ENCODE measurements at regions not wholly inside any gene's neighbourhood (a gene's known extent, or its start where the extent isn't known, plus 50 kb on each side); places are given as distances from the start of the nearest gene placed in this dataset.
"Not testable (repeated sequence)": the region's sequence is repeated elsewhere in the genome, so short reads cannot be mapped to it uniquely, and the experiment has no call there.

- not testable (repeated sequence) for H3K4me1 Mint-ChIP-seq; ATAC-seq (replicated peaks in 1 of 4)
These were observed 117.3 kb upstream of the FOXD4L5 start for GRCh38 chr9:65402206-65402870.

GRCh38 chr9:65401456-65402045, 116.5 kb upstream of the FOXD4L5 start:
- peak in 1 of 35 experiments; percentile 20 for DNase-seq
- ATAC-seq (replicated peaks in 1 of 4); H3K27me3 ChIP-seq (replicated peaks in 1 of 2; ENCODE audit: control insufficient read depth in 2 of 2, extremely low read depth in 1 of 2, insufficient read depth in 2 of 2, low read length in 1 of 2); H3K4me3 ChIP-seq (ENCODE audit: control insufficient read depth in 1 of 2, extremely low read depth in 1 of 2, low read length in 1 of 2); H3K27ac ChIP-seq (ENCODE audit: low read length); H3K4me1 Mint-ChIP-seq; H3K36me3 Mint-ChIP-seq; CTCF ChIA-PET; POLR2A ChIA-PET; H3K9me3 ChIP-seq; H3K4me1 ChIP-seq (ENCODE audit: control insufficient read depth in 1 of 2, extremely low read depth in 1 of 2, insufficient read depth in 2 of 2, low read length in 2 of 2); H3K4me3 Mint-ChIP-seq; H3K27me3 Mint-ChIP-seq; H3K27ac Mint-ChIP-seq; H3K36me3 ChIP-seq (ENCODE audit: control insufficient read depth in 2 of 2, extremely low read depth in 1 of 2, insufficient read depth in 1 of 2, low read length in 1 of 2): not testable (repeated sequence)
- WGBS (ENCODE audit: insufficient coverage) = 72% methylated on average over 4 of the region's 9 CpGs
- peaks cover 5 to 17% (median 10%) of the 10 kb centered on the region in 3 donors for H3K9me3 Mint-ChIP-seq

More at GRCh38 chr9:65402206-65402870, 117.3 kb upstream of the FOXD4L5 start:
- WGBS (ENCODE audit: insufficient coverage) = 90% methylated on average over 13 of the region's 18 CpGs
- H3K27me3 Mint-ChIP-seq; H3K27ac Mint-ChIP-seq; H3K36me3 Mint-ChIP-seq; H3K27ac ChIP-seq (ENCODE audit: low read length); H3K4me3 Mint-ChIP-seq; POLR2A ChIA-PET; H3K9me3 ChIP-seq; H3K4me3 ChIP-seq (ENCODE audit: control insufficient read depth in 1 of 2, extremely low read depth in 1 of 2, low read length in 1 of 2); CTCF ChIA-PET; H3K4me1 ChIP-seq (ENCODE audit: control insufficient read depth in 1 of 2, extremely low read depth in 1 of 2, insufficient read depth in 2 of 2, low read length in 2 of 2); DNase-seq; H3K36me3 ChIP-seq (ENCODE audit: control insufficient read depth in 2 of 2, extremely low read depth in 1 of 2, insufficient read depth in 1 of 2, low read length in 1 of 2); H3K27me3 ChIP-seq (replicated peaks in 1 of 2; ENCODE audit: control insufficient read depth in 2 of 2, extremely low read depth in 1 of 2, insufficient read depth in 2 of 2, low read length in 1 of 2): not testable (repeated sequence)
- peaks cover 5 to 16% (median 5%) of the 10 kb centered on the region in 3 donors for H3K9me3 Mint-ChIP-seq

- ChIA-PET CTCF (no interaction called here), POLR2A (no interaction called here)
- H3K9me3 Mint-ChIP-seq = peaks cover 7 to 23% (median 15%) of the 10 kb centered on the region in 3 donors
- H3K27me3 Mint-ChIP-seq = no peaks in the 10 kb centered on the region
- Histone ChIP-seq H3K27me3 (replicated peaks in 1 of 2; ENCODE audit: control insufficient read depth in 2 of 2, extremely low read depth in 1 of 2, insufficient read depth in 2 of 2, low read length in 1 of 2) (no peaks in the 10 kb centered on the region), H3K4me3 (ENCODE audit: control insufficient read depth in 1 of 2, extremely low read depth in 1 of 2, low read length in 1 of 2) (no peak overlapping the region), H3K9me3 (no peaks in the 10 kb centered on the region), H3K27ac (ENCODE audit: low read length) (no peak overlapping the region), H3K36me3 (ENCODE audit: control insufficient read depth in 2 of 2, extremely low read depth in 1 of 2, insufficient read depth in 1 of 2, low read length in 1 of 2) (no peaks in the 10 kb centered on the region), H3K4me1 (ENCODE audit: control insufficient read depth in 1 of 2, extremely low read depth in 1 of 2, insufficient read depth in 2 of 2, low read length in 2 of 2) (no peaks in the 10 kb centered on the region)
- DNase-seq (peak in 1 of 35 experiments; percentile 5), ATAC-seq (replicated peaks in 1 of 4) (no peak)
- no peaks in the 10 kb centered on the region for H3K36me3 Mint-ChIP-seq
- no peak overlapping the region for H3K4me3 Mint-ChIP-seq
- H3K27ac Mint-ChIP-seq = no peak overlapping the region
- WGBS (ENCODE audit: insufficient coverage) = 67% methylated on average over 2 of the region's 9 CpGs
- no peaks in the 10 kb centered on the region for H3K4me1 Mint-ChIP-seq
These were observed 115.9 kb upstream of the FOXD4L5 start for GRCh38 chr9:65400886-65401285.

- POLR2A ChIA-PET; H3K36me3 ChIP-seq (ENCODE audit: control insufficient read depth in 2 of 2, extremely low read depth in 1 of 2, insufficient read depth in 1 of 2, low read length in 1 of 2); H3K27ac ChIP-seq (ENCODE audit: low read length); H3K36me3 Mint-ChIP-seq; H3K4me3 Mint-ChIP-seq; ATAC-seq (replicated peaks in 1 of 4); H3K27ac Mint-ChIP-seq; H3K4me1 Mint-ChIP-seq; H3K4me3 ChIP-seq (ENCODE audit: control insufficient read depth in 1 of 2, extremely low read depth in 1 of 2, low read length in 1 of 2); H3K27me3 ChIP-seq (replicated peaks in 1 of 2; ENCODE audit: control insufficient read depth in 2 of 2, extremely low read depth in 1 of 2, insufficient read depth in 2 of 2, low read length in 1 of 2); H3K9me3 ChIP-seq; CTCF ChIA-PET; H3K4me1 ChIP-seq (ENCODE audit: control insufficient read depth in 1 of 2, extremely low read depth in 1 of 2, insufficient read depth in 2 of 2, low read length in 2 of 2); H3K27me3 Mint-ChIP-seq: not testable (repeated sequence)
- DNase-seq = peak in 1 of 35 experiments; percentile 8
- H3K9me3 Mint-ChIP-seq = peaks cover 8 to 26% (median 15%) of the 10 kb centered on the region in 3 donors
- WGBS (ENCODE audit: insufficient coverage) = 88% methylated on average over 7 of the region's 42 CpGs
These were observed 113.0 kb upstream of the FOXD4L5 start for GRCh38 chr9:65397763-65398719.

GRCh38 chr9:65397226-65397625, 112.2 kb upstream of the FOXD4L5 start:
- CTCF ChIA-PET; H3K4me3 ChIP-seq (ENCODE audit: control insufficient read depth in 1 of 2, extremely low read depth in 1 of 2, low read length in 1 of 2); ATAC-seq (replicated peaks in 1 of 4); H3K27me3 ChIP-seq (replicated peaks in 1 of 2; ENCODE audit: control insufficient read depth in 2 of 2, extremely low read depth in 1 of 2, insufficient read depth in 2 of 2, low read length in 1 of 2); H3K9me3 ChIP-seq; H3K27me3 Mint-ChIP-seq; H3K27ac ChIP-seq (ENCODE audit: low read length); H3K36me3 Mint-ChIP-seq; POLR2A ChIA-PET; H3K4me3 Mint-ChIP-seq; H3K4me1 ChIP-seq (ENCODE audit: control insufficient read depth in 1 of 2, extremely low read depth in 1 of 2, insufficient read depth in 2 of 2, low read length in 2 of 2); H3K27ac Mint-ChIP-seq; H3K4me1 Mint-ChIP-seq; H3K36me3 ChIP-seq (ENCODE audit: control insufficient read depth in 2 of 2, extremely low read depth in 1 of 2, insufficient read depth in 1 of 2, low read length in 1 of 2): not testable (repeated sequence)
- peak in 1 of 35 experiments; percentile 15 for DNase-seq
- peaks cover 7 to 23% (median 15%) of the 10 kb centered on the region in 3 donors for H3K9me3 Mint-ChIP-seq
- WGBS (ENCODE audit: insufficient coverage) = 88% methylated on average over 17 of the region's 20 CpGs

GRCh38 chr9:65396601-65397000, 111.6 kb upstream of the FOXD4L5 start:
- H3K27ac ChIP-seq (ENCODE audit: low read length); H3K4me3 ChIP-seq (ENCODE audit: control insufficient read depth in 1 of 2, extremely low read depth in 1 of 2, low read length in 1 of 2); H3K4me1 Mint-ChIP-seq; POLR2A ChIA-PET; CTCF ChIA-PET; H3K27ac Mint-ChIP-seq; H3K36me3 ChIP-seq (ENCODE audit: control insufficient read depth in 2 of 2, extremely low read depth in 1 of 2, insufficient read depth in 1 of 2, low read length in 1 of 2); H3K27me3 Mint-ChIP-seq; H3K36me3 Mint-ChIP-seq; H3K4me1 ChIP-seq (ENCODE audit: control insufficient read depth in 1 of 2, extremely low read depth in 1 of 2, insufficient read depth in 2 of 2, low read length in 2 of 2); ATAC-seq (replicated peaks in 1 of 4); H3K9me3 ChIP-seq; H3K4me3 Mint-ChIP-seq; H3K27me3 ChIP-seq (replicated peaks in 1 of 2; ENCODE audit: control insufficient read depth in 2 of 2, extremely low read depth in 1 of 2, insufficient read depth in 2 of 2, low read length in 1 of 2): not testable (repeated sequence)
- H3K9me3 Mint-ChIP-seq = peaks cover 7 to 23% (median 15%) of the 10 kb centered on the region in 3 donors
- 87% methylated on average over 4 of the region's 10 CpGs for WGBS (ENCODE audit: insufficient coverage)
- DNase-seq = peak in 1 of 35 experiments; percentile 16

Data from T-cell (primary cell).